Frontal cortex (tissue), 3 donors: ENCODE measurements at regions not wholly inside any gene's neighbourhood (a gene's known extent, or its start where the extent isn't known, plus 50 kb on each side); places are given as distances from the start of the nearest gene placed in this dataset.
A peak's percentile ranks its signal among the peaks of the same experiment; 100 is the strongest.

Source experiments
- DNase-seq, 2 donors: peaks; one replicate each; pipeline ENCODE4 v3.0.0; 2012; ENCODE audit warnings: low spot score in 2 of 2
- FAIRE-seq: peaks from 2 replicates; lab custom pipeline; 2012; peaks lifted over from hg19 to GRCh38; lab: Jason Lieb, UNC
- donor health status: control.
- donor health status: control.
- donor health status: control.

GRCh38 chr9:71403106-71403505 is 281.7 kb upstream of the TRPM3 start:
- no peak for FAIRE-seq
- DNase-seq, result no peak

- FAIRE-seq (no peak), DNase-seq (no peak)
These were observed 271.6 kb upstream of the TRPM3 start for GRCh38 chr9:71393005-71393404.

- DNase-seq (peak in 1 of 2 donors; percentile 4), FAIRE-seq (no peak)
These were observed 262.9 kb upstream of the TRPM3 start for GRCh38 chr9:71384343-71384742.

GRCh38 chr9:71383308-71383940 is 262.0 kb upstream of the TRPM3 start:
- FAIRE-seq (no peak), DNase-seq (no peak)

- FAIRE-seq, result no peak
- DNase-seq, result peak in 1 of 2 donors; percentile 2
These were observed 246.7 kb upstream of the TRPM3 start for GRCh38 chr9:71368157-71368556.

- no peak for FAIRE-seq
- no peak for DNase-seq
These were observed 242.9 kb upstream of the TRPM3 start for GRCh38 chr9:71364186-71364955.

GRCh38 chr9:71363286-71363961 is 242.0 kb upstream of the TRPM3 start:
- no peak for DNase-seq
- no peak for FAIRE-seq

- no peak for FAIRE-seq
- DNase-seq, result no peak
These were observed 239.9 kb upstream of the TRPM3 start for GRCh38 chr9:71361357-71361756.

GRCh38 chr9:71357346-71357745 is 235.9 kb upstream of the TRPM3 start:
- DNase-seq (no peak), FAIRE-seq (no peak)

- FAIRE-seq, result no peak
These were observed 234.5 kb upstream of the TRPM3 start for GRCh38 chr9:71355884-71356283.

GRCh38 chr9:71353720-71354119 is 232.3 kb upstream of the TRPM3 start:
- DNase-seq (no peak), FAIRE-seq (no peak)

More at GRCh38 chr9:71355884-71356283, 234.5 kb upstream of the TRPM3 start:
- DNase-seq, result no peak

GRCh38 chr9:71352837-71353236 is 231.4 kb upstream of the TRPM3 start:
- FAIRE-seq (no peak), DNase-seq (no peak)

GRCh38 chr9:71349218-71349617 is 227.8 kb upstream of the TRPM3 start:
- no peak for DNase-seq
- FAIRE-seq, result no peak

- DNase-seq, result no peak
- no peak for FAIRE-seq
These were observed 211.9 kb upstream of the TRPM3 start for GRCh38 chr9:71333321-71333720.

- FAIRE-seq, result no peak
These were observed 210.2 kb upstream of the TRPM3 start for GRCh38 chr9:71331603-71332002.

GRCh38 chr9:71329873-71330272 is 208.5 kb upstream of the TRPM3 start:
- FAIRE-seq, result no peak
- no peak for DNase-seq

More at GRCh38 chr9:71331603-71332002, 210.2 kb upstream of the TRPM3 start:
- DNase-seq, result no peak

GRCh38 chr9:71326360-71326759 is 204.9 kb upstream of the TRPM3 start:
- no peak for FAIRE-seq
- no peak for DNase-seq

GRCh38 chr9:71323357-71323756 is 201.9 kb upstream of the TRPM3 start:
- no peak for FAIRE-seq
- no peak for DNase-seq

GRCh38 chr9:71322311-71322710 is 200.9 kb upstream of the TRPM3 start:
- DNase-seq (no peak), FAIRE-seq (no peak)

GRCh38 chr9:71308454-71308853 is 187.0 kb upstream of the TRPM3 start:
- DNase-seq, result no peak

GRCh38 chr9:71306134-71306533 is 184.7 kb upstream of the TRPM3 start:
- FAIRE-seq, result no peak
- no peak for DNase-seq

More at GRCh38 chr9:71308454-71308853, 187.0 kb upstream of the TRPM3 start:
- no peak for FAIRE-seq
